CD4-positive, CD25-positive, alpha-beta regulatory T cell (primary cell): ENCODE measurements at regions not wholly inside any gene's neighbourhood (a gene's known extent, or its start where the extent isn't known, plus 50 kb on each side); places are given as distances from the start of the nearest gene placed in this dataset.

Experiments
- ATAC-seq, 2 donors: fragments of 150-1000 bp; cut with Tn5 transposase; one replicate each; pipeline ENCODE4 v1.10.0; 2021; ENCODE audit warnings: low read depth in 2 of 2, moderate number of reproducible peaks in 2 of 2, moderate library complexity in 1 of 2
- DNase-seq, 3 donors: peaks; one replicate each; pipeline versions ENCODE4 v3.0.0 to v3.0.0-alpha.2; 2012 to 2022; ENCODE audit warnings: mixed read lengths in 1 of 3
- H3K27ac ChIP-seq: one replicate; pipeline ENCODE4 v1.7.0; 2013; ENCODE audit warnings: mild to moderate bottlenecking, low read length; ENCODE audit not compliant: insufficient read depth, poor library complexity, severe bottlenecking
- H3K27me3 ChIP-seq: one replicate; pipeline ENCODE4 v1.7.0; 2013; ENCODE audit warnings: low read length; ENCODE audit not compliant: control insufficient read depth, insufficient read depth
- H3K36me3 ChIP-seq: one replicate; pipeline ENCODE4 v1.7.0; 2013; ENCODE audit warnings: mild to moderate bottlenecking, low read length, moderate library complexity; ENCODE audit not compliant: control insufficient read depth, insufficient read depth
- H3K4me1 ChIP-seq: 2 replicates; pipeline ENCODE4 v1.7.0; 2013; ENCODE audit warnings: mild to moderate bottlenecking, low read length; ENCODE audit not compliant: insufficient read depth, control insufficient read depth, poor library complexity, severe bottlenecking
- H3K4me3 ChIP-seq: one replicate; pipeline ENCODE4 v1.7.0; 2013; ENCODE audit warnings: low read depth, mild to moderate bottlenecking, low read length, moderate library complexity
- H3K9me3 ChIP-seq, 2 experiments: 1 replicate in 1 of 2; 2 replicates in 1 of 2; pipeline ENCODE4 v1.7.0; 2013; ENCODE audit warnings: low read length in 2 of 2, mild to moderate bottlenecking in 1 of 2, moderate library complexity in 1 of 2; ENCODE audit not compliant: control insufficient read depth in 2 of 2
- H3K27ac Mint-ChIP-seq, 3 donors: one replicate each; pipeline ENCODE4 v1.8.0; 2020 to 2022; ENCODE audit warnings: mild to moderate bottlenecking in 3 of 3, mixed read lengths in 3 of 3, moderate library complexity in 2 of 3
- H3K27me3 Mint-ChIP-seq: one replicate; pipeline ENCODE4 v1.8.0; 2022; ENCODE audit warnings: mild to moderate bottlenecking, mixed read lengths
- H3K36me3 Mint-ChIP-seq: one replicate; pipeline ENCODE4 v1.8.0; 2020; ENCODE audit warnings: mixed read lengths
- H3K4me1 Mint-ChIP-seq, 4 donors: one replicate each; pipeline ENCODE4 v1.8.0; 2020 to 2022; ENCODE audit warnings: mixed read lengths in 4 of 4, mild to moderate bottlenecking in 1 of 4
- H3K4me3 Mint-ChIP-seq, 4 donors: one replicate each; pipeline ENCODE4 v1.8.0; 2020 to 2022; ENCODE audit warnings: mild to moderate bottlenecking in 4 of 4, mixed read lengths in 4 of 4, moderate library complexity in 3 of 4
- H3K9me3 Mint-ChIP-seq, 7 donors: one replicate each; pipeline ENCODE4 v1.8.0; 2020 to 2022; ENCODE audit warnings: mixed read lengths in 7 of 7, mild to moderate bottlenecking in 3 of 7, moderate library complexity in 2 of 7

DNA sequence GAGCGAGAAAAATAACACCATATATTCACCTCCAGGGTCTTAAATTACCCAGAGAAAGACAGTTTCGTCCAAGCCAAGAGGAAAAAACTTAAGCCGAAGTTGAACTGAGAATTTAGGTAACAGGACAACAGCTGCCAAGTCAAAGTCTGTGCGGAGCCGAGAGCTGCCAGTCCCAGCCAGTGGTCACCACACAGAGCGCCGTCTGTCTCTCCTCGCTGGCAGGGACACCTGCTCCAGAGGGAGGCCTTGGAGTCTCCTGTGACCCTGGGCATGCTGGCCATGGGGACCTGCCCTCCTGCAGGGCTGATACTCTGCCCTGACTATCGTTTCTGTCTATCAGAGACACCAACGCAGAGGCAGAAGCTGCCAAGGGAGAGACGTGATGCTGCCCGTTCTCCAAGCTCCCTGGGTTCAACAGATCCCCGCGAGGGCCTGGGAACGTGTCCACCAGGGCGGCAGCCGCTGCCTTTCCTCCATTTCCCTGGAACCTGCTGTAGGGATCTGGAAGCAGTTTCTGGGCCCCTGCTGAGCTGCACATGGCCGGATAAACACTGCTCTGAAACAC lies 341.3 kb downstream of the SMOC2 start:
- Mint-ChIP-seq H3K36me3 (no peaks in the 10 kb centered on the region), H3K4me1 (no peaks in the 10 kb centered on the region), H3K27me3 (no peaks in the 10 kb centered on the region), H3K27ac (no peak overlapping the region), H3K4me3 (no peak overlapping the region), H3K9me3 (peaks cover 0 to 3% (median 0%) of the 10 kb centered on the region in 7 donors)
- Histone ChIP-seq H3K27me3 (no peaks in the 10 kb centered on the region), H3K4me3 (no peak overlapping the region), H3K9me3 (no peaks in the 10 kb centered on the region), H3K27ac (no peak overlapping the region), H3K36me3 (no peaks in the 10 kb centered on the region), H3K4me1 (no peaks in the 10 kb centered on the region)
- ATAC-seq = no peak
- no peak for DNase-seq

DNA sequence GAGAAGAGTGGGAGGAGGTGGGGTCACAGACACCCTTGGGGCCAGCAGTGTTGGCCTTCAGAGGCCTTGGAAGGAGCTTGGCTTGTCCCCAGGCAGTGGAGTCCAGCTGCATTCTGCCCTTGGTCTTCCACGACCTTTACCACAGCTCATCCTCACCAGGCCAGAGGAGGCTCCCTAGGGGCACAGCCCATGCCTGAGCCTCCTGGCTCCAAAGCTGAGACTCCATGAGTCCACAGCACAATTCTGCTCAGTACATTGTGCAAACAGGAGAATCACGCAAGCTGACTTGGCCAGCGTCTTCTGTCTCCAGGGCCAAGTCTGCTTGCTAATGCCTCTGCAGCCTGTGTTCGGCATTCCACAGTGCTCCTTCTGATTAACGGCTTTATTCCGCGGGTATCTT lies 337.2 kb downstream of the SMOC2 start:
- H3K36me3 ChIP-seq = no peaks in the 10 kb centered on the region

DNA sequence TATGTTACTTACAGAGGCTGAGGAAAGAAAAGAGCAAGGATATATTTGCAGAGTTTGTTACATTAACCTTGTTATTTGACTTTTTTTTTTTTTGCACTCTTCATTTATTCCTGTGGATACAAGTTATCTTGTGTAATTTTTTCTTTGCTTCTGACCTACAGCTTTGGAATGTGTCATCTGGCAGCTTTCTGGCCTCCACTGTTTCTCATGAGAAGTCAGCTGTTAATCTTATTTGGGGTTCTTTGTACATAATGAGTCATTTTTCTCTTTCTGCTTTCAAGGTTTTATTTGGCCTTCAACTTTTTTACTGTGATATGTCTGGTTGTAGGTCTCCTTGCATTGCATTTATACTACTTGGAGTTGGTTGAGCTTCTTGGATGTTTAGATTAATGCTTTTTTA lies 333.4 kb downstream of the SMOC2 start:
- no peaks in the 10 kb centered on the region for H3K4me1 ChIP-seq
- no peak for DNase-seq
- H3K36me3 ChIP-seq = no peaks in the 10 kb centered on the region
- Mint-ChIP-seq H3K9me3 (peaks cover 3 to 28% (median 11%) of the 10 kb centered on the region in 7 donors), H3K36me3 (peaks cover 4% of the 10 kb centered on the region), H3K27ac (no peak overlapping the region), H3K27me3 (no peaks in the 10 kb centered on the region), H3K4me3 (no peak overlapping the region), H3K4me1 (no peaks in the 10 kb centered on the region)
- H3K9me3 ChIP-seq = no peaks in the 10 kb centered on the region
- H3K27me3 ChIP-seq = no peaks in the 10 kb centered on the region
- no peak overlapping the region for H3K27ac ChIP-seq
- ATAC-seq = no peak
- no peak overlapping the region for H3K4me3 ChIP-seq

More for the DNA sequence above, 337.2 kb downstream of the SMOC2 start:
- H3K4me3 Mint-ChIP-seq = no peak overlapping the region
- H3K27me3 Mint-ChIP-seq = no peaks in the 10 kb centered on the region
- peaks cover under 1% of the 10 kb centered on the region for H3K36me3 Mint-ChIP-seq
- no peaks in the 10 kb centered on the region for H3K4me1 ChIP-seq
- H3K9me3 Mint-ChIP-seq = peaks cover 0 to 20% (median 11%) of the 10 kb centered on the region in 7 donors
- DNase-seq (no peak), ATAC-seq (no peak)
- H3K4me3 ChIP-seq = no peak overlapping the region
- H3K9me3 ChIP-seq = no peaks in the 10 kb centered on the region
- no peak overlapping the region for H3K27ac ChIP-seq
- no peaks in the 10 kb centered on the region for H3K27me3 ChIP-seq
- no peak overlapping the region for H3K27ac Mint-ChIP-seq
- H3K4me1 Mint-ChIP-seq = no peaks in the 10 kb centered on the region

DNA sequence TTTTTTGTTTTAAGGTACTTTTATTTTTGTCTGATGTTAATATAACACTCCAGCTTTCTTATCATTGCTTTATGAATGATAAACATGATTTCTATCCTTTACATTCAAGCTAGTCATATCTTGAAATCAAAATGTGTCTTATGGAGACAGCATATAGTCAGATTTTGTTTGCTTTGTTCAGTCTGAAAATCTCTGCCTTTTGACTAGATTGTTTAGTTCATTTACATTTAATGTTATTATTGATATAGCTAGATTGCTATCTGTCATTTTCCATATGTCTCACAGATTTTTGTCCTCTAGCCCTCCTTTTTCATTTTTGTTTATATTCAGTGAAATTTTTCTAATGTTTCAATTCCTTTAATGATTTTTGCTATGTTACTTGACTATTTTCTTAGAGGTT lies 332.8 kb downstream of the SMOC2 start:
- H3K36me3 ChIP-seq = no peaks in the 10 kb centered on the region
- H3K4me3 ChIP-seq = no peak overlapping the region
- no peaks in the 10 kb centered on the region for H3K4me1 Mint-ChIP-seq
- no peaks in the 10 kb centered on the region for H3K9me3 ChIP-seq
- H3K27me3 ChIP-seq = no peaks in the 10 kb centered on the region
- no peaks in the 10 kb centered on the region for H3K27me3 Mint-ChIP-seq
- H3K27ac ChIP-seq = no peak overlapping the region
- H3K9me3 Mint-ChIP-seq = peaks cover 3 to 29% (median 11%) of the 10 kb centered on the region in 7 donors
- peaks cover 4% of the 10 kb centered on the region for H3K36me3 Mint-ChIP-seq
- H3K4me1 ChIP-seq = no peaks in the 10 kb centered on the region
- no peak for DNase-seq
- no peak for ATAC-seq
- H3K4me3 Mint-ChIP-seq = no peak overlapping the region
- no peak overlapping the region for H3K27ac Mint-ChIP-seq

DNA sequence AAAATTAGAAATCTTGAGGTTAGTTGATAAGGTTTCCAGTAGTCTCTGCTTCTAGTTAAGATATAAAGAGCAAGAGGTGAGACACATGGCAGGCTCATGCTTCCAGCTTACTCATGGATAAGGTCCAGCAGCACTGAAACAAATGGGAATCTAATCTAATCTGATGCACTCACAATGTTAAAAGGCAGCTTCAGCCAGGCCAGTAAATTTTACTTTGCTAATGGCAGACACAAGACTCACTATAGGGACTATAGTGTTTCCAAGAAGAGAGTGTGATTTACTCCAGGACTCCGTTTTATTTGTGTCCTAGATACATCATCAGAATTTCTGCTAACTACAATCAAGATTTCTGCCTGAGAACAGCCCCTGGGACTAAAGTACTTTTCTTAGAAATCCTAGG lies 324.8 kb downstream of the SMOC2 start:
- no peak overlapping the region for H3K27ac Mint-ChIP-seq
- no peak overlapping the region for H3K4me3 Mint-ChIP-seq
- H3K9me3 Mint-ChIP-seq = peaks cover 0 to 10% (median 1%) of the 10 kb centered on the region in 7 donors
- no peaks in the 10 kb centered on the region for H3K4me1 ChIP-seq
- no peaks in the 10 kb centered on the region for H3K9me3 ChIP-seq
- H3K36me3 ChIP-seq = no peaks in the 10 kb centered on the region
- no peak overlapping the region for H3K27ac ChIP-seq
- no peaks in the 10 kb centered on the region for H3K27me3 ChIP-seq
- H3K27me3 Mint-ChIP-seq = no peaks in the 10 kb centered on the region
- H3K36me3 Mint-ChIP-seq = no peaks in the 10 kb centered on the region
- H3K4me1 Mint-ChIP-seq = no peaks in the 10 kb centered on the region
- no peak for DNase-seq
- H3K4me3 ChIP-seq = no peak overlapping the region
- no peak for ATAC-seq

DNA sequence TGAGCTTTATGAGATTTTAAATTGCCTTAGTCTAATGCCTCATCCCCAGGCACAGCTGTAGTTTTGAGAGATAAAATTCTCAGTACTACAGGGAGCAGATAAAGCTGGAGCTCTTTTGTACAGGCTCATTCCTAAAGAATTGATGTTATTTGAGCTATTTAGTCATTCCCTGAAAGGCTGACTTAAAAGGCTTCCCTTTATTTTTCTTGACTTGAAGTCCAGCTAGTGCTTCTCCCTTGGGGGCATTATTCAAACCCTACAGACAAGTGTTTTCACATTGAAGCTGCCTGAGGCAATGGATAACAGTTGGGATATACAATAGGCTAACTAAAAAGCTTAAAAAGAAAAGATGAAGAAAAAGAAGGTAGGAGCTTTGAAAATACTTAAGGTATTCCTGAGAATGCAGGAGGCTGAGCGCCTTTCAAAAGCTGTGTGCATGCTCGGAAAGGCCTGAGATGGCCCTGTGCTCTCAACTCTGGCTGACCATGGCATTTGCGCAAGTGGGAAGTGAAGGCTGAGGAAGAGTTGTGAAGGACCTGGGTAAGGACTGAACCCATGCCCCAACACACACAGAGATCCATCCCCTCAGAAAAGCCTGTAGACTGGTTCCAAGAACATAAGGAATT lies 315.1 kb downstream of the SMOC2 start:
- Histone ChIP-seq H3K27ac (no peak overlapping the region), H3K4me1 (no peaks in the 10 kb centered on the region), H3K36me3 (no peaks in the 10 kb centered on the region), H3K4me3 (no peak overlapping the region), H3K9me3 (no peaks in the 10 kb centered on the region), H3K27me3 (no peaks in the 10 kb centered on the region)
- no peak for DNase-seq
- H3K27me3 Mint-ChIP-seq = peaks cover 9% of the 10 kb centered on the region
- H3K36me3 Mint-ChIP-seq = no peaks in the 10 kb centered on the region
- no peak overlapping the region for H3K27ac Mint-ChIP-seq
- peaks cover 0 to 6% (median 2%) of the 10 kb centered on the region in 7 donors for H3K9me3 Mint-ChIP-seq
- no peak overlapping the region for H3K4me3 Mint-ChIP-seq
- no peak for ATAC-seq
- no peaks in the 10 kb centered on the region for H3K4me1 Mint-ChIP-seq

DNA sequence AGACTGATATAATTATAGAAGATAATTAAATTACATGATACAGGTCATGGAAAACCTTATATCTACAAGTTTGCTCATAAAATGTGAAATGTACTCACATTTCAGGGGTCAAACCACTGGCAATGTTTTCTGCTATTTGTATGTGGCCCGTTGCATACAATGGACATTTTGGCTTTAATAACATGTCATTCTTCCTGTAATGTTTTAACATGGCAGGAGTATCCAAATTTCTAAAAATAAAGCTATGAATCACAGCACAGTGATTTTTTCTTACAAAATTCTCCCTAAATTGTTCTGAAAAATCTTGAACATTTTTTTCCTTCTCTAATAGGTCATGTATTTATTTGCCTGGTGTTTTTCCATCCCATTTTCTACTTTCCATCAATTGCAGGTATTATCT lies 305.7 kb downstream of the SMOC2 start:
- no peaks in the 10 kb centered on the region for H3K9me3 ChIP-seq
- H3K36me3 ChIP-seq = no peaks in the 10 kb centered on the region
- Mint-ChIP-seq H3K4me1 (no peaks in the 10 kb centered on the region), H3K27me3 (peaks cover under 1% of the 10 kb centered on the region), H3K27ac (no peak overlapping the region), H3K36me3 (no peaks in the 10 kb centered on the region), H3K4me3 (no peak overlapping the region), H3K9me3 (peaks cover 0 to 4% (median 2%) of the 10 kb centered on the region in 7 donors)
- DNase-seq (no peak), ATAC-seq (no peak)
- no peaks in the 10 kb centered on the region for H3K4me1 ChIP-seq
- no peaks in the 10 kb centered on the region for H3K27me3 ChIP-seq
- no peak overlapping the region for H3K27ac ChIP-seq
- no peak overlapping the region for H3K4me3 ChIP-seq

DNA sequence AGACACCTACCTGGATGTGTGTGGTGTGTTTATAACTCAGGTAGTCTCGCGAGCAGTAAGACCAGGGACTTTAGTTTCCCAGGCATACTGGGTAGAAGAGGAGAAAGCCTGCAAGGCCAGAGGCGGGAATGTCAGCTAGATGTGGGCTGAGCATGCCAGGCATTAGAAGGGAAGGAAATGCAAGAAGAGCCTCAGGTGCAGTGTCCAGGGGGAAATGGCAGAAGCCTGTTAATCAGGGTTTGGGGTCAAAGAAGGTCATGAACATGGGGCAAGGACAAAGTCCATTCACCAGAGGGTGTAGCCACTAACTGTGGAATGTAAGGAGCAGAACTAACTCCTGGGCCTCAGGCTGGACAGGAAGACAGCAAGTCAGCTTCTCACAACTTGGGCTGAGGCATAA lies 305.0 kb downstream of the SMOC2 start:
- Mint-ChIP-seq H3K4me3 (no peak overlapping the region), H3K36me3 (no peaks in the 10 kb centered on the region), H3K27ac (no peak overlapping the region), H3K9me3 (peaks cover 0 to 4% (median 2%) of the 10 kb centered on the region in 7 donors), H3K4me1 (no peaks in the 10 kb centered on the region), H3K27me3 (no peaks in the 10 kb centered on the region)
- no peak for DNase-seq
- Histone ChIP-seq H3K36me3 (no peaks in the 10 kb centered on the region), H3K4me3 (no peak overlapping the region), H3K4me1 (no peaks in the 10 kb centered on the region), H3K27ac (no peak overlapping the region), H3K9me3 (no peaks in the 10 kb centered on the region), H3K27me3 (no peaks in the 10 kb centered on the region)
- no peak for ATAC-seq
